ENCODE measurements at regions not wholly inside any gene's neighbourhood (a gene's known extent, or its start where the extent isn't known, plus 50 kb on each side); places are given as distances from the start of the nearest gene placed in this dataset.
"Not testable (repeated sequence)": the region's sequence is repeated elsewhere in the genome, so short reads cannot be mapped to it uniquely, and the experiment has no call there.

- no peak for DNase-seq
Observed at GRCh38 chr6:92008757-92009502, 1410.4 kb downstream of the EPHA7 start.

GRCh38 chr6:92000112-92000511, 1413.2 kb upstream of the MAP3K7 start:
- DNase-seq = no peak

- no peak for DNase-seq
Observed at GRCh38 chr6:91994787-91995186, 1407.9 kb upstream of the MAP3K7 start.

GRCh38 chr6:91982559-91982958, 1395.7 kb upstream of the MAP3K7 start:
- DNase-seq = no peak

GRCh38 chr6:91976797-91977196, 1389.9 kb upstream of the MAP3K7 start:
- no peak for DNase-seq

GRCh38 chr6:91970700-91971099, 1383.8 kb upstream of the MAP3K7 start:
- DNase-seq = no peak

GRCh38 chr6:91965872-91966271, 1379.0 kb upstream of the MAP3K7 start:
- DNase-seq = no peak

GRCh38 chr6:91961671-91962070, 1374.8 kb upstream of the MAP3K7 start:
- no peak for DNase-seq

- no peak for DNase-seq
Observed at GRCh38 chr6:91961236-91961635, 1374.4 kb upstream of the MAP3K7 start.

- DNase-seq = no peak
Observed at GRCh38 chr6:91941838-91942237, 1355.0 kb upstream of the MAP3K7 start.

- DNase-seq = no peak
Observed at GRCh38 chr6:91940801-91941200, 1353.9 kb upstream of the MAP3K7 start.

GRCh38 chr6:91926827-91927226, 1340.0 kb upstream of the MAP3K7 start:
- no peak for DNase-seq

GRCh38 chr6:91926361-91926760, 1339.5 kb upstream of the MAP3K7 start:
- DNase-seq = no peak

- no peak for DNase-seq
Observed at GRCh38 chr6:91911945-91912344, 1325.1 kb upstream of the MAP3K7 start.

- no peak for DNase-seq
Observed at GRCh38 chr6:91904586-91905164, 1317.8 kb upstream of the MAP3K7 start.

- no peak for DNase-seq
Observed at GRCh38 chr6:91895599-91896285, 1308.9 kb upstream of the MAP3K7 start.

- no peak for DNase-seq
Observed at GRCh38 chr6:91886183-91886795, 1299.4 kb upstream of the MAP3K7 start.

GRCh38 chr6:91881791-91882190, 1294.9 kb upstream of the MAP3K7 start:
- DNase-seq = not testable (repeated sequence)

- DNase-seq = no peak
Observed at GRCh38 chr6:91879386-91879995, 1292.6 kb upstream of the MAP3K7 start.

GRCh38 chr6:91877994-91878393, 1291.1 kb upstream of the MAP3K7 start:
- no peak for DNase-seq

GRCh38 chr6:91874971-91875370, 1288.1 kb upstream of the MAP3K7 start:
- DNase-seq = no peak

GRCh38 chr6:91868539-91869202, 1281.8 kb upstream of the MAP3K7 start:
- DNase-seq = no peak

- DNase-seq = no peak
Observed at GRCh38 chr6:91865889-91866288, 1279.0 kb upstream of the MAP3K7 start.
